Ammon's horn (tissue), 1 donor: ENCODE measurements at regions not wholly inside any gene's neighbourhood (a gene's known extent, or its start where the extent isn't known, plus 50 kb on each side); places are given as distances from the start of the nearest gene placed in this dataset.
A peak's percentile ranks its signal among the peaks of the same experiment; 100 is the strongest.

Experiments used
- DNase-seq: peaks from one replicate; pipeline ENCODE4 v3.0.0-alpha.2; 2016; ENCODE audit warnings: low spot score

GRCh38 chr15:69712991-69713390, 260.4 kb downstream of the RPLP1 start:
- no peak for DNase-seq

GRCh38 chr15:69713726-69714559, 261.3 kb downstream of the RPLP1 start:
- no peak for DNase-seq

GRCh38 chr15:69715210-69715609, 262.6 kb downstream of the RPLP1 start:
- no peak for DNase-seq

DNA sequence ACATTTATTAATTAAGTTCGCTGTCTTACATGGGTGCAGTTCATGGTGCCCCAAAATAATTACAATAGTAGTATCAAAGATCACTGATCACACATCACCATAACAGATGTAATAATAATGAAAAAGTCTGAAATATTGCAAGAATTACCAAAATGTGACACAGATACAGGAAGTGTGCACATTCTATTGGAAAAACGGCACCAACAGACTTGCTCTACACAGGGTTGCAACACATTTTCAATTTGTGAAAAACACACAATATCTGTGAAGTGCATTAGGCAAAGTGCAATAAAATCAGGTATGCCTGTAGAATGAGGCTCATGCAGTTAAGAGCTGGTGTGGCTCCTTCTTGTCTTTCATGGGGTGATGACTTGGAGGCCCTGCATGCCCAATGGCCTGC, 265.8 kb downstream of the RPLP1 start:
- no peak for DNase-seq

GRCh38 chr15:69718916-69719315, 266.3 kb downstream of the RPLP1 start:
- peak; percentile 73 for DNase-seq

GRCh38 chr15:69719527-69720240, 267.1 kb downstream of the RPLP1 start:
- peak; percentile 39 for DNase-seq

- no peak for DNase-seq
Observed at GRCh38 chr15:69720536-69720935, 267.9 kb downstream of the RPLP1 start.

GRCh38 chr15:69722924-69723323, 270.3 kb downstream of the RPLP1 start:
- no peak for DNase-seq

GRCh38 chr15:69723404-69724096, 270.9 kb downstream of the RPLP1 start:
- no peak for DNase-seq

- no peak for DNase-seq
Observed at GRCh38 chr15:69724333-69724732, 271.7 kb downstream of the RPLP1 start.

GRCh38 chr15:69725275-69725674, 272.7 kb downstream of the RPLP1 start:
- no peak for DNase-seq

DNA sequence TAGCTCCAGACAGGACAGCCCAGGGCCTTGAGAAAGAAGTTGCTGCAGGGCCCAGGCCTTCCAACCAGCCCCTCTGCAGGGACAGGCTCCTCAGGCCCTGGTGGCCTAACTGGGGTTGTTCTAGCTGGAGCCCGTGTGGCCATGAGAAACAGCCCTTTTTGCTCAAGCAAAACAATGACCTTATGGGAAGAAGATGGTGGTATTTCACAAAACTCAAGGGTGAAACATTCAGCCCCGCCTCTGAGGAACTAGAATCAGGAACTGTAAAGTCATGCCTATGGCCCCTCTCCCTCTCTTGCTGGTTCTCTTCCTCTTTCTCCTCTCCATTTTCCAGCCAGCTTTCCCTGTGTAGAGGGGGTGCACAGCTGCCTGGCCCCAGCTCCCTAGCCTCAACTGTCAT, 273.3 kb downstream of the RPLP1 start:
- peak; percentile 48 for DNase-seq

GRCh38 chr15:69727121-69727924, 274.7 kb downstream of the RPLP1 start:
- no peak for DNase-seq

DNA sequence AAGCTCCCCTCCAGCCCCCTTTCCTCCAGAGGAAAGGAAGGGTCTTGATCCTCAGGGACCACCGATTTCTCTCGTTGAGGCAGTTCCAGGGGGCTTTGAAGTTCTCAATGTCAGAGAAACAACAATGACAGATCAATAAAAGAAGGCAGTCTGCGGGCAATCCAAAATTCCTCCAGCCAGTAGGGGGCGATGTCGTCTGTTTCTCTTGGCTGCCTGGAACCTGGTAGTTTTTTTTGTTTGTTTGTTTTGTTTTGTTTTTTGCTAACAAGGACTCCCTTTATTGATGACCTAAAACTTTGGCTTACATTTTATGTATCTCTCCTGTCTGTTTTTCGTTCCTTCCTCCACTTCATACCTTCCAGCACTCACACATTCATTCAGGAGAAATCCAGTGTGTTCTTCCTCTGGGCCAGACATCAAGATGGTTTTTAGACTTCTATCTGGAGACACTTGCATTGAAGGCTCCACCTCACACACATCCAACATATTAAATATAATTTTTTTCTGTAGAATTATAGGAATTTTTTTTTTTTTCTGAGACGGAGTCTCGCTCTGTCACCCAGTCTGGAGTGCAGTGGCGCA, 276.6 kb downstream of the RPLP1 start:
- DNase-seq, result no peak

DNA sequence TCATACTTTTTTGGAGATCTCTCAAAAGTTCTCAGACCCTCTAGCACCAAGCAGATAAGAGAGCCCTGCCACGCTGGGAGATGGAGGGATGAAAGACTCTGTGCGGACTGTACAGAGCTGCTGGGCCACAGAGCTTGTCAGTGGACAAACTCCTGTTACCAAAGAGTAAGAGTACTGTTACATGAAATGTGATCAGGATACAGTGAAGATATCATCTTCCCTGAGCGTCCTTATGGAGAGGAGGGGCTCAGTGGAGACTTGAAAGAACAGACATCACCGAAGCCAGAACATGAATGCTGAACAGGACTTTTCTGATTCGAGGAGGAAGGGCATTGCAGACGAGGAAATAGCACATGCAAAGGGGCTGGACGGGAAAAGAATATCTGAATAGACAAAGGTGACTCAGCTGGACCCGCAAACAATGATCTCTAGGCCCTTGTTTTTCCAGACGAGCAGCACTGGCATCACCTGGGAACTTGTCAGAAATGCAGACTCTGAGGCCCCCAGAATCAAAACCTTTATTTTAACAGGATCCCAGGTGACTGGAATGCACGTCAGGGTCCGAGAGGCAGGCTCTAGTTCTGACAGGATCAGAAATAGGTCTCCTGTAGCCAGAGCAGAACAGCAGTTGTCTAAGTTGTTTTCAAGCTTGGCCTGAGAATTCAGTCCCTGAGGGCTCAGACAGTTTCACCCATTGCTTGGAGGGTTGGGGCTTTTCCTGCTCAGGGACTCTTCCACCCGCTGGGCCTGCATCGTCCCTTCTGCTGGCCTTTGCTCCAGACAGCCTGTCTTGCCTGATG, 277.9 kb downstream of the RPLP1 start:
- no peak for DNase-seq

GRCh38 chr15:69731081-69731330, 278.4 kb downstream of the RPLP1 start:
- no peak for DNase-seq

GRCh38 chr15:69731581-69731980, 279.0 kb downstream of the RPLP1 start:
- no peak for DNase-seq

DNA sequence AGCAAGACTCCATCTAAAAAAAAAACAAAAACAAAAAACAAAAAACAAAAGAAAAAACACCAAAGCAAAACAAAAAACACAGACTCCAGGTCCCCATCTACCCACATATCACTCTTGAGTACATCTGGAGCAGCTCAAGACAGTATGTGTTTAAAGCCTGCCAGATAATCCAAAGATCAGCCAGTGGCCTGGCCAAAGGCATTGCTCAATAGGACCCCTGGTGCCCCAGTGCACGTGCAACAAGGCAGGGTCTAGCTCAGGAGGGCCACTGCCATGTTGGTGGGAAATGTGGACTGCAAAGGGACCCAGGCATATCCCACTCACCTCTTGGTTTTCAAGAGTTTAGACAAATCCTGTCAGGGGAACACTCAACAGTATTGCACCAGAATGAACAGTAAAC, 279.5 kb downstream of the RPLP1 start:
- DNase-seq, result no peak

DNA sequence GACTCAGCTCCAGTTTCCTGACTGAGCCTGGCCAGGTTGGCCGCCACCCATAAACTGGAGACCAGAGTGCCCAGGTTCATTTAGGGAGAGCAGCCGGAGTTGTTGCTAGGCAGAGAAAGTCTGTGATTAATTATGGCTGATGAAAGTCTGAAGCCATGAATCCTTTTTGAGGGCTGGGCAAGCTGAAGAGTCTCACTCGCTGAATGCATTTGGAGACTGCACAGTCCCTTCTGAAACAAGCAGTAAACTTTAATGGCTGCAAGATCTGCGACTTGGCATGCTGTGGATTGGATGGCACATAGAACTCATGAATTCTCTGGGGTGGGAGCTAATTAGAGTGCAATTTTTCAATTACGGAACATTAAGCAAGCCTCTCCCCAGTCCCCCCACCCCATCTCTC, 282.1 kb downstream of the RPLP1 start:
- no peak for DNase-seq

- peak; percentile 44 for DNase-seq
Observed at GRCh38 chr15:69735121-69735520, 282.5 kb downstream of the RPLP1 start.

DNA sequence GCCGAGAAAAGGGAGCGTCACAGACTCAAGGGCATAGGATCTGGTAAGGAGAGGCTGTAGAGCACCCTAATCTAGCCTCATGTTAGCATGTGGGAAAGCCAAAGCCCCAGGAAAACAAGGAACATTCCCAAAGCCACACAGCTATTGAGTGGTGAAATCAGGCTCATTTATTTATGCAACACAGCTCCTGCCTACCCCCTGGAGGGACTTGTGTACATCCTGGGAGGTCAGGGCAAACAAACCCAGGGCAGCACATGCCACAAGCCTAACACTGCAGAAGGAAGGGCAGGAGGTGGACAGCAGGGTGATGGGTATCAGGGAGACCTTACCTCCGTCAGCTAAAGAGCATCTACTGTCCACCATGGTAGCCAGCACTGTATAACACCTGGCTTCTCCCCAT, 283.5 kb downstream of the RPLP1 start:
- no peak for DNase-seq
